SK-N-SH (cell line): ENCODE measurements at regions not wholly inside any gene's neighbourhood (a gene's known extent, or its start where the extent isn't known, plus 50 kb on each side); places are given as distances from the start of the nearest gene placed in this dataset.

Experiments
- CTCF ChIA-PET: fragments of 300-600, 350-600 bp; formaldehyde crosslinking; extraction: SDS; loops from one replicate; lab custom pipeline; 2021; lab: Yijun Ruan, JAX
- POLR2A ChIA-PET: fragments of 350-600 bp; sonication (Branson Sonifier 250); formaldehyde crosslinking; extraction: SDS; loops from one replicate; lab custom pipeline; 2020; ENCODE audit warnings: antibody characterized with exemption, inconsistent platforms; lab: Yijun Ruan, JAX
- DNase-seq: peaks from one replicate; pipeline ENCODE4 v3.0.0; 2012
- H2AFZ ChIP-seq: fragments of 200-600 bp; sonication (generic); 2 replicates; pipeline ENCODE4 v1.8.1; 2016; ENCODE audit warnings: antibody characterized with exemption, mild to moderate bottlenecking, low read depth
- H3F3A ChIP-seq: fragments of 200-600 bp; sonication (generic); replicated peaks from 2 replicates; pipeline ENCODE3; 2016; ENCODE audit warnings: antibody characterized with exemption, mild to moderate bottlenecking; ENCODE audit not compliant: insufficient read depth
- H3K27ac ChIP-seq, 2 experiments: fragments of 200-500 bp in 1 of 2; fragments of 200-600 bp in 1 of 2; sonication (Bioruptor generic) in 1 of 2; sonication (generic), shearing (Covaris generic) in 1 of 2; 2 replicates each; pipeline versions ENCODE4 v1.5.1 to v1.6.1; 2014 to 2016; ENCODE audit warnings: low read depth in 2 of 2, inconsistent platforms in 1 of 2, low read length in 1 of 2, mild to moderate bottlenecking in 1 of 2, mixed read lengths in 1 of 2
- H3K27me3 ChIP-seq: fragments of 200-600 bp; sonication (generic), shearing (Covaris generic); 2 replicates; pipeline ENCODE4 v1.6.1; 2016; ENCODE audit warnings: mixed run types; ENCODE audit not compliant: insufficient read depth
- H3K36me3 ChIP-seq, 2 experiments: fragments of 200-500 bp in 1 of 2; fragments of 200-600 bp in 1 of 2; sonication (Bioruptor generic) in 1 of 2; sonication (generic) in 1 of 2; replicated peaks in 1 of 2; 2 replicates each; pipeline versions ENCODE3 to v1.5.1; 2014 to 2016; ENCODE audit warnings: low read length in 1 of 2, mild to moderate bottlenecking in 1 of 2; ENCODE audit not compliant: insufficient read depth in 2 of 2, control insufficient read depth in 1 of 2
- H3K4me1 ChIP-seq, 2 experiments: fragments of 200-500 bp in 1 of 2; fragments of 200-600 bp in 1 of 2; sonication (Bioruptor generic) in 1 of 2; sonication (generic), shearing (Covaris generic) in 1 of 2; 2 replicates each; pipeline versions ENCODE4 v1.5.1 to v1.6.1; 2014 to 2016; ENCODE audit warnings: low read depth in 1 of 2, low read length in 1 of 2, mixed run types in 1 of 2; ENCODE audit not compliant: insufficient read depth in 2 of 2, control insufficient read depth in 1 of 2
- H3K4me2 ChIP-seq: fragments of 200-600 bp; sonication (generic), shearing (Covaris generic); 2 replicates; pipeline ENCODE4 v1.6.1; 2017; ENCODE audit warnings: mixed run types
- H3K4me3 ChIP-seq, 2 experiments: fragments of 200-500 bp in 1 of 2; fragments of 200-600 bp in 1 of 2; sonication (Bioruptor generic) in 1 of 2; sonication (generic), shearing (Covaris generic) in 1 of 2; 2 replicates each; pipeline versions ENCODE4 v1.5.1 to v1.8.1; 2014 to 2016; ENCODE audit warnings: low read depth in 2 of 2, inconsistent platforms in 1 of 2, low read length in 1 of 2, mild to moderate bottlenecking in 1 of 2, mixed read lengths in 1 of 2, moderate library complexity in 1 of 2
- H3K79me2 ChIP-seq: fragments of 200-600 bp; sonication (generic); 2 replicates; pipeline ENCODE4 v1.8.1; 2017; ENCODE audit warnings: mild to moderate bottlenecking; ENCODE audit not compliant: insufficient read depth
- H3K9ac ChIP-seq: fragments of 200-600 bp; sonication (generic); 2 replicates; pipeline ENCODE4 v1.6.1; 2017; ENCODE audit warnings: mixed run types
- H3K9me2 ChIP-seq: fragments of 200-600 bp; sonication (generic); 2 replicates; pipeline ENCODE4 v1.6.1; 2017; ENCODE audit warnings: mixed run types
- H3K9me3 ChIP-seq: fragments of 200-600 bp; sonication (generic); 2 replicates; pipeline ENCODE4 v1.6.1; 2017; ENCODE audit warnings: mixed run types, mild to moderate bottlenecking, moderate library complexity
- H4K20me1 ChIP-seq: fragments of 200-600 bp; sonication (generic); 2 replicates; pipeline ENCODE4 v1.6.1; 2017; ENCODE audit warnings: mild to moderate bottlenecking, mixed run types; ENCODE audit not compliant: insufficient read depth
- CHD2 ChIP-seq: fragments of 150-350 bp; IDR thresholded peaks from 2 replicates; pipeline ENCODE4 v1.6.1; 2018; ENCODE audit warnings: low read length; ENCODE audit not compliant: partially characterized antibody
- EZH2phosphoT487 ChIP-seq: fragments of 200-600 bp; sonication (generic); IDR thresholded peaks from 2 replicates; pipeline ENCODE4 v1.6.1; 2017; ENCODE audit warnings: low read depth, mixed run types, mild to moderate bottlenecking, antibody characterized with exemption, moderate library complexity, borderline replicate concordance
- FOXJ3 ChIP-seq: sonication (generic); formaldehyde crosslinking; IDR thresholded peaks from 2 replicates; pipeline ENCODE4 v1.5.1; 2020; ENCODE audit warnings: mild to moderate bottlenecking, missing genetic modification reagents
- FOXM1 ChIP-seq: IDR thresholded peaks from 2 replicates; pipeline ENCODE4 v1.4.0; 2012; ENCODE audit warnings: low read depth, mild to moderate bottlenecking
- GATA2 ChIP-seq: sonication (generic); formaldehyde crosslinking; IDR thresholded peaks from 2 replicates; pipeline ENCODE4 v1.5.0; 2020; ENCODE audit warnings: mild to moderate bottlenecking, missing genetic modification reagents
- NFIC ChIP-seq: IDR thresholded peaks from 2 replicates; pipeline ENCODE4 v1.4.0; 2012; ENCODE audit warnings: borderline replicate concordance
- NRF1 ChIP-seq: IDR thresholded peaks from 2 replicates; pipeline ENCODE4 v1.6.1; 2012; ENCODE audit warnings: low read depth, mild to moderate bottlenecking, low read length
- RAD21 ChIP-seq: IDR thresholded peaks from 2 replicates; pipeline ENCODE4 v1.6.1; 2012; ENCODE audit warnings: mild to moderate bottlenecking, low read length
- RCOR1 ChIP-seq: fragments of 150-350 bp; IDR thresholded peaks from 2 replicates; pipeline ENCODE4 v1.6.1; 2017; ENCODE audit warnings: antibody characterized with exemption, low read length
- TEAD4 ChIP-seq: IDR thresholded peaks from 2 replicates; pipeline ENCODE4 v1.4.0; 2012; ENCODE audit warnings: mild to moderate bottlenecking, borderline replicate concordance; ENCODE audit not compliant: insufficient read depth
- WGBS: methylation state at CpG from one replicate; pipeline ENCODE4 v1.1.6; 2017; ENCODE audit warnings: low lambda C conversion rate; 5-methylcytosine and 5-hydroxymethylcytosine counted together
- TF ChIP-seq, protein P1 (sequence below): fragments of 200-600 bp; sonication (generic); IDR thresholded peaks from 2 replicates; pipeline ENCODE4 v1.6.1; 2017; ENCODE audit warnings: antibody characterized with exemption, mild to moderate bottlenecking, moderate library complexity
- TF ChIP-seq, protein P2 (sequence below): fragments of 150-350 bp; IDR thresholded peaks from 2 replicates; pipeline ENCODE4 v1.6.1; 2017; ENCODE audit warnings: antibody characterized with exemption, low read length, low read depth, borderline replicate concordance
- TF ChIP-seq, protein P3 (sequence below): IDR thresholded peaks from 2 replicates; pipeline ENCODE4 v1.4.0; 2012; ENCODE audit warnings: low read depth, borderline replicate concordance
- TF ChIP-seq, protein P4 (sequence below): IDR thresholded peaks from 2 replicates; pipeline ENCODE4; 2012
- TF ChIP-seq, protein P5 (sequence below): IDR thresholded peaks from 2 replicates; pipeline ENCODE4 v1.4.0; 2012; ENCODE audit warnings: low read depth

DNA sequence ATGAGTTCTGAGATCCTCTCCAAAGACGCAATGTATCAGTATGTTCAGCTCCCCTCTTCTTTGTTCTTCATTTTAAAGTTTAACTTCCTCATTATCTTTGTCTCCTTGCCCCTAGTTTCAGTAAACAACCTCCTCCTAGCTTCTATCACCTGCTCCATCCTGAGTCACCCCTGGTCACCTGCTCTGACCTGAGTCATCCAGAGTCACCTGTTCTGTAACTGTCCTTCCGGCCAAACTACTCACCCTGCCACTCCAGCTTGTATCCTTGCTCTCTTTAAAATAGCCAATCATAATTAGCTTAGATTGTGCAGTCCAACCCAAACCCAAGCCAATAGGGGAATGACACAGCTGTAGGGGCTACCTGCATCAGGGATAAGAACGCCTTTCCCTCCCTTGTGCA is 332.0 kb downstream of the OLFM3 start:
- Histone ChIP-seq H3K27ac (no peak overlapping the region), H2AFZ (no peak overlapping the region), H3K4me3 (no peak overlapping the region), H3K27me3 (no peaks in the 10 kb centered on the region), H3K9me3 (no peaks in the 10 kb centered on the region), H4K20me1 (no peaks in the 10 kb centered on the region), H3K79me2 (no peaks in the 10 kb centered on the region), H3K9me2 (no peaks in the 10 kb centered on the region), H3K9ac (no peak overlapping the region), H3K4me1 (no peaks in the 10 kb centered on the region), H3F3A (no peaks in the 10 kb centered on the region), H3K36me3 (no peaks in the 10 kb centered on the region), H3K4me2 (no peak overlapping the region)
- TF ChIP-seq NFIC (no peak), RAD21 (no peak), FOXM1 (no peak), FOXJ3 (no peak), RCOR1 (no peak), EZH2phosphoT487 (no peak), TEAD4 (no peak), GATA2 (CRISPR knock-in tag) (no peak)
- TF ChIP-seq, protein P1, sequence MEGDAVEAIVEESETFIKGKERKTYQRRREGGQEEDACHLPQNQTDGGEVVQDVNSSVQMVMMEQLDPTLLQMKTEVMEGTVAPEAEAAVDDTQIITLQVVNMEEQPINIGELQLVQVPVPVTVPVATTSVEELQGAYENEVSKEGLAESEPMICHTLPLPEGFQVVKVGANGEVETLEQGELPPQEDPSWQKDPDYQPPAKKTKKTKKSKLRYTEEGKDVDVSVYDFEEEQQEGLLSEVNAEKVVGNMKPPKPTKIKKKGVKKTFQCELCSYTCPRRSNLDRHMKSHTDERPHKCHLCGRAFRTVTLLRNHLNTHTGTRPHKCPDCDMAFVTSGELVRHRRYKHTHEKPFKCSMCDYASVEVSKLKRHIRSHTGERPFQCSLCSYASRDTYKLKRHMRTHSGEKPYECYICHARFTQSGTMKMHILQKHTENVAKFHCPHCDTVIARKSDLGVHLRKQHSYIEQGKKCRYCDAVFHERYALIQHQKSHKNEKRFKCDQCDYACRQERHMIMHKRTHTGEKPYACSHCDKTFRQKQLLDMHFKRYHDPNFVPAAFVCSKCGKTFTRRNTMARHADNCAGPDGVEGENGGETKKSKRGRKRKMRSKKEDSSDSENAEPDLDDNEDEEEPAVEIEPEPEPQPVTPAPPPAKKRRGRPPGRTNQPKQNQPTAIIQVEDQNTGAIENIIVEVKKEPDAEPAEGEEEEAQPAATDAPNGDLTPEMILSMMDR, result no peak
- CTCF ChIA-PET, result no interaction called here
- WGBS, result 46% methylated on average over 3 of the region's 3 CpGs
- POLR2A ChIA-PET, result no interaction called here
- no peak for DNase-seq

DNA sequence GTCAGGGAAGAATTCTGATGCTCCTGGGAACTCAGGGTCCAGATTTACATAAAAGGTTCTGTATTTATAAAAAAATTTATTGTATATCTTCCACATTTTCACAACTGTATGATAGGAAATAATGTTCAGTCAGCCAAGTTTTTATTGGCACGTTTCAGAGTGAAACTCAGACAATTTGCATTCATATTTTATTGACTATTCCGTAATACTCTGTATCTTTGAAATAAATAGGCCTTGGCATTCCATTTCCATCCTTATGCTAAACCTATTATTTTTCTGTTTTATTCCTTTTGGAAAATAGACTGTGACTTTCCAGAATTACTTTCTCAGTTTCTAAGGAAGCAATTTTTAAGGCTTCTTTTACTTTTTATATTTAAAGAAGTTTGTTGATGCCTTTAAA is 329.0 kb downstream of the OLFM3 start:
- TF ChIP-seq, protein P2, sequence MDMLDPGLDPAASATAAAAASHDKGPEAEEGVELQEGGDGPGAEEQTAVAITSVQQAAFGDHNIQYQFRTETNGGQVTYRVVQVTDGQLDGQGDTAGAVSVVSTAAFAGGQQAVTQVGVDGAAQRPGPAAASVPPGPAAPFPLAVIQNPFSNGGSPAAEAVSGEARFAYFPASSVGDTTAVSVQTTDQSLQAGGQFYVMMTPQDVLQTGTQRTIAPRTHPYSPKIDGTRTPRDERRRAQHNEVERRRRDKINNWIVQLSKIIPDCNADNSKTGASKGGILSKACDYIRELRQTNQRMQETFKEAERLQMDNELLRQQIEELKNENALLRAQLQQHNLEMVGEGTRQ, result no peak
- TF ChIP-seq, protein P3, sequence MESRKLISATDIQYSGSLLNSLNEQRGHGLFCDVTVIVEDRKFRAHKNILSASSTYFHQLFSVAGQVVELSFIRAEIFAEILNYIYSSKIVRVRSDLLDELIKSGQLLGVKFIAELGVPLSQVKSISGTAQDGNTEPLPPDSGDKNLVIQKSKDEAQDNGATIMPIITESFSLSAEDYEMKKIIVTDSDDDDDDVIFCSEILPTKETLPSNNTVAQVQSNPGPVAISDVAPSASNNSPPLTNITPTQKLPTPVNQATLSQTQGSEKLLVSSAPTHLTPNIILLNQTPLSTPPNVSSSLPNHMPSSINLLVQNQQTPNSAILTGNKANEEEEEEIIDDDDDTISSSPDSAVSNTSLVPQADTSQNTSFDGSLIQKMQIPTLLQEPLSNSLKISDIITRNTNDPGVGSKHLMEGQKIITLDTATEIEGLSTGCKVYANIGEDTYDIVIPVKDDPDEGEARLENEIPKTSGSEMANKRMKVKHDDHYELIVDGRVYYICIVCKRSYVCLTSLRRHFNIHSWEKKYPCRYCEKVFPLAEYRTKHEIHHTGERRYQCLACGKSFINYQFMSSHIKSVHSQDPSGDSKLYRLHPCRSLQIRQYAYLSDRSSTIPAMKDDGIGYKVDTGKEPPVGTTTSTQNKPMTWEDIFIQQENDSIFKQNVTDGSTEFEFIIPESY, result no peak
- TF ChIP-seq RAD21 (no peak), CHD2 (no peak), NRF1 (no peak), GATA2 (CRISPR knock-in tag) (no peak)
- TF ChIP-seq, protein P4, sequence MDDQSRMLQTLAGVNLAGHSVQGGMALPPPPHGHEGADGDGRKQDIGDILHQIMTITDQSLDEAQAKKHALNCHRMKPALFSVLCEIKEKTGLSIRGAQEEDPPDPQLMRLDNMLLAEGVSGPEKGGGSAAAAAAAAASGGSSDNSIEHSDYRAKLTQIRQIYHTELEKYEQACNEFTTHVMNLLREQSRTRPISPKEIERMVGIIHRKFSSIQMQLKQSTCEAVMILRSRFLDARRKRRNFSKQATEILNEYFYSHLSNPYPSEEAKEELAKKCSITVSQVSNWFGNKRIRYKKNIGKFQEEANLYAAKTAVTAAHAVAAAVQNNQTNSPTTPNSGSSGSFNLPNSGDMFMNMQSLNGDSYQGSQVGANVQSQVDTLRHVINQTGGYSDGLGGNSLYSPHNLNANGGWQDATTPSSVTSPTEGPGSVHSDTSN, result no peak
- TF ChIP-seq, protein P5, sequence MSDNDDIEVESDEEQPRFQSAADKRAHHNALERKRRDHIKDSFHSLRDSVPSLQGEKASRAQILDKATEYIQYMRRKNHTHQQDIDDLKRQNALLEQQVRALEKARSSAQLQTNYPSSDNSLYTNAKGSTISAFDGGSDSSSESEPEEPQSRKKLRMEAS, result no peak
- TF ChIP-seq, all 33 proteins: peak for 0
- CTCF ChIA-PET, result interaction anchor here (1.4 kb wide), 1 partner anchor 24 kb away, joined by 3 read pairs; no protein-coding TSS in a partner anchor

More for the DNA sequence above, 329.0 kb downstream of the OLFM3 start:
- Histone ChIP-seq H3K79me2 (no peaks in the 10 kb centered on the region), H3K4me1 (no peaks in the 10 kb centered on the region), H3K9ac (no peak overlapping the region), H3K36me3 (no peaks in the 10 kb centered on the region), H3K27ac (no peak overlapping the region), H2AFZ (no peak overlapping the region), H3F3A (no peaks in the 10 kb centered on the region), H3K4me2 (no peak overlapping the region), H3K27me3 (no peaks in the 10 kb centered on the region), H4K20me1 (no peaks in the 10 kb centered on the region), H3K4me3 (no peak overlapping the region), H3K9me3 (no peaks in the 10 kb centered on the region), H3K9me2 (no peaks in the 10 kb centered on the region)
- no peak for DNase-seq
- POLR2A ChIA-PET, result no interaction called here
- 8% methylated on average over 2 of the region's 2 CpGs for WGBS
